ENCODE measurements at regions not wholly inside any gene's neighbourhood (a gene's known extent, or its start where the extent isn't known, plus 50 kb on each side); places are given as distances from the start of the nearest gene placed in this dataset.

DNA sequence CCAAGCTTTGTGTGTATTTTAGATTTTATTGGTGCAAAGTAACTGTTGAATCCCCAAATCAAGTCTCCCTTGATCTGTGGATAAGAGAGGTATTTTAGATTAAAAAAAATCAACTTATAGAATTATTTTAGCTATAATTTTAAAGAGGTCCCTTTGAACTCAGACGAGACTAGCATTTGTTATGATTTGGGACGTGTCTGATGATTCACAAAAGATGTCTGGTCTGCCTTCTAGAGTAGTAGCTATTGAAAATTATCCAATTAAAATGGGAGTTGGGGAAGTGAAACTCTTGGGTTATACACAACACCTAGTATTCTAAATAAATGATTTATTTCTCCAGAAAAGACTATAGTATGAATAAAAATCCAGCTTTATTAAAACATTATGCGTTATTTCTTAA, 227.9 kb upstream of the GRIA4 start:
- TF ChIP-seq CTCF (IDR thresholded peaks at IDR 0.05) (no peak), POLR2A (IDR thresholded peaks at IDR 0.05; ENCODE audit: low read depth) (no peak), POLR2AphosphoS5 (IDR thresholded peaks at IDR 0.05) (no peak)

Measured in esophagus muscularis mucosa (tissue), 3 donors.